ENCODE measurements at regions not wholly inside any gene's neighbourhood (a gene's known extent, or its start where the extent isn't known, plus 50 kb on each side); places are given as distances from the start of the nearest gene placed in this dataset.

DNA sequence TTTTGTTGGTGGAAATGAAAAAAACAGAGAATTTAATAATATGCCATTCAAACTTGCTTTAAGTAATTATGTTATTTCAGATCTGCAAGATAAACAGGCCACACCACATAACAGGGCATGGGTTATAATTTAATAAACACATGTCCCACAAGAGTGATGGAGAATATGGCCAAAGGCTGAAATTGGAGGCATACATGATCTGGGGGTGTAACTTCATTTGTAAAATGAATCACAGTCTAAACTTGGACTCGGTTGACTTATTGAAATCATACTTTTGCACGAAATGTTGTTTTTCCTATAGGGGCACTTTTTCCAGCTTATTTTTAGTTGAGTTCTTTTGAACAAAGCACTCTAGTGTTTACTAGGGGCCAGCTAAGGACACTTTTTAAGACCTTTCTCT, 151.6 kb downstream of the TMEM26 start:
- TF ChIP-seq, protein P1, sequence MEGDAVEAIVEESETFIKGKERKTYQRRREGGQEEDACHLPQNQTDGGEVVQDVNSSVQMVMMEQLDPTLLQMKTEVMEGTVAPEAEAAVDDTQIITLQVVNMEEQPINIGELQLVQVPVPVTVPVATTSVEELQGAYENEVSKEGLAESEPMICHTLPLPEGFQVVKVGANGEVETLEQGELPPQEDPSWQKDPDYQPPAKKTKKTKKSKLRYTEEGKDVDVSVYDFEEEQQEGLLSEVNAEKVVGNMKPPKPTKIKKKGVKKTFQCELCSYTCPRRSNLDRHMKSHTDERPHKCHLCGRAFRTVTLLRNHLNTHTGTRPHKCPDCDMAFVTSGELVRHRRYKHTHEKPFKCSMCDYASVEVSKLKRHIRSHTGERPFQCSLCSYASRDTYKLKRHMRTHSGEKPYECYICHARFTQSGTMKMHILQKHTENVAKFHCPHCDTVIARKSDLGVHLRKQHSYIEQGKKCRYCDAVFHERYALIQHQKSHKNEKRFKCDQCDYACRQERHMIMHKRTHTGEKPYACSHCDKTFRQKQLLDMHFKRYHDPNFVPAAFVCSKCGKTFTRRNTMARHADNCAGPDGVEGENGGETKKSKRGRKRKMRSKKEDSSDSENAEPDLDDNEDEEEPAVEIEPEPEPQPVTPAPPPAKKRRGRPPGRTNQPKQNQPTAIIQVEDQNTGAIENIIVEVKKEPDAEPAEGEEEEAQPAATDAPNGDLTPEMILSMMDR (IDR thresholded peaks at IDR 0.05): no peak
- TF ChIP-seq POLR2A (IDR thresholded peaks at IDR 0.05): no peak

Data from suprapubic skin (tissue), 3 donors.